Thyroid gland (tissue), 4 donors: ENCODE measurements at regions not wholly inside any gene's neighbourhood (a gene's known extent, or its start where the extent isn't known, plus 50 kb on each side); places are given as distances from the start of the nearest gene placed in this dataset.

ENCODE experiments used
- DNase-seq, 2 donors: peaks; one replicate each; pipeline ENCODE4 v3.0.0-alpha.2; 2019
- H3K27ac ChIP-seq, 3 donors: fragments of 200-600 bp; sonication (generic); 1 replicate in 2 of 3; 2 replicates in 1 of 3; pipeline ENCODE4 v1.5.1; 2016 to 2019; ENCODE audit warnings: mild to moderate bottlenecking in 1 of 3, moderate library complexity in 1 of 3
- H3K27me3 ChIP-seq: fragments of 200-600 bp; sonication (generic); one replicate; pipeline ENCODE4 v1.5.1; 2019
- H3K36me3 ChIP-seq, 2 donors: fragments of 200-600 bp; sonication (generic); one replicate each; pipeline ENCODE4 v1.5.1; 2016 to 2019
- H3K4me1 ChIP-seq, 2 donors: fragments of 200-600 bp; sonication (generic); one replicate each; pipeline ENCODE4 v1.5.1; 2017 to 2019
- H3K4me3 ChIP-seq, 3 donors: fragments of 200-600 bp; sonication (generic); replicated peaks in 1 of 3; 1 replicate in 2 of 3; 2 replicates in 1 of 3; pipeline ENCODE4 v1.5.1; 2016; ENCODE audit warnings: mild to moderate bottlenecking in 1 of 3
- H3K9me3 ChIP-seq: fragments of 200-600 bp; sonication (generic); one replicate; pipeline ENCODE4 v1.5.1; 2017
- CTCF ChIP-seq, 6 experiments: fragments of 200-600 bp in 3 of 6; fragments of 450-650 bp in 3 of 6; sonication (generic) in 3 of 6; IDR thresholded peaks; one replicate each; pipeline ENCODE4 v1.5.1; 2016 to 2019; ENCODE audit warnings: antibody characterized with exemption in 6 of 6, mild to moderate bottlenecking in 2 of 6, inconsistent platforms in 1 of 6, moderate library complexity in 1 of 6
- POLR2A ChIP-seq, 2 donors: fragments of 450-650 bp; IDR thresholded peaks; one replicate each; pipeline ENCODE4 v1.6.1; 2017; ENCODE audit warnings: antibody characterized with exemption in 2 of 2, mild to moderate bottlenecking in 2 of 2, moderate library complexity in 1 of 2
- WGBS, 2 donors: methylation state at CpG; one replicate each; pipeline ENCODE4 v1.1.5; 2017; 5-methylcytosine and 5-hydroxymethylcytosine counted together
- intact Hi-C: fragments of 100-400 bp; cut with DNase I; formaldehyde crosslinking; loops from one replicate; pipeline ENCODE4 v1.15.1; 2023

- Histone ChIP-seq H3K27me3 (no peaks in the 10 kb centered on the region), H3K36me3 (no peaks in the 10 kb centered on the region), H3K4me1 (no peaks in the 10 kb centered on the region), H3K9me3 (no peaks in the 10 kb centered on the region), H3K4me3 (no peak overlapping the region), H3K27ac (no peak overlapping the region)
- WGBS, 2 donors = 57 to 59% methylated on average over 2 of the region's 2 CpGs
- TF ChIP-seq CTCF (IDR thresholded peaks at IDR 0.05) = no peak
- TF ChIP-seq POLR2A (IDR thresholded peaks at IDR 0.05) = no peak
- intact Hi-C loops = no loop called here
- DNase-seq = no peak
These were observed 85.6 kb downstream of the PFDN4 start for GRCh38 chr20:54293526-54293925.

GRCh38 chr20:54294094-54294493 lies 86.2 kb downstream of the PFDN4 start:
- no peak overlapping the region for H3K4me3 ChIP-seq
- no peaks in the 10 kb centered on the region for H3K4me1 ChIP-seq
- no peak overlapping the region for H3K27ac ChIP-seq
- no peak for DNase-seq
- no peaks in the 10 kb centered on the region for H3K27me3 ChIP-seq
- no peak for TF ChIP-seq CTCF (IDR thresholded peaks at IDR 0.05)
- no peaks in the 10 kb centered on the region for H3K9me3 ChIP-seq
- 65 to 81% methylated on average over 2 of the region's 2 CpGs for WGBS, 2 donors
- no peaks in the 10 kb centered on the region for H3K36me3 ChIP-seq
- intact Hi-C loops = no loop called here

- Histone ChIP-seq H3K27ac (no peak overlapping the region), H3K9me3 (no peaks in the 10 kb centered on the region), H3K27me3 (no peaks in the 10 kb centered on the region), H3K4me1 (no peaks in the 10 kb centered on the region), H3K36me3 (no peaks in the 10 kb centered on the region), H3K4me3 (no peak overlapping the region)
- no peak for DNase-seq
- WGBS, 2 donors = 89% methylated on average over 1 of the region's 1 CpG
- intact Hi-C loops = no loop called here
- no peak for TF ChIP-seq POLR2A (IDR thresholded peaks at IDR 0.05)
These were observed 87.8 kb downstream of the PFDN4 start for GRCh38 chr20:54295686-54296085.

GRCh38 chr20:54305421-54305820 lies 97.5 kb downstream of the PFDN4 start:
- WGBS, 2 donors = 82 to 90% methylated on average over 7 of the region's 7 CpGs
- no peak overlapping the region for H3K4me3 ChIP-seq
- TF ChIP-seq POLR2A (IDR thresholded peaks at IDR 0.05) (no peak), CTCF (IDR thresholded peaks at IDR 0.05) (no peak)
- no peaks in the 10 kb centered on the region for H3K36me3 ChIP-seq
- H3K27me3 ChIP-seq = no peaks in the 10 kb centered on the region
- no peak for DNase-seq
- intact Hi-C loops = no loop called here
- no peaks in the 10 kb centered on the region for H3K9me3 ChIP-seq
- H3K27ac ChIP-seq = no peak overlapping the region
- no peaks in the 10 kb centered on the region for H3K4me1 ChIP-seq

GRCh38 chr20:54306985-54307710 lies 99.3 kb downstream of the PFDN4 start:
- intact Hi-C loops = no loop called here

More at GRCh38 chr20:54306985-54307710, 99.3 kb downstream of the PFDN4 start:
- Histone ChIP-seq H3K27ac (no peak overlapping the region), H3K4me1 (no peaks in the 10 kb centered on the region), H3K9me3 (no peaks in the 10 kb centered on the region), H3K4me3 (no peak overlapping the region), H3K36me3 (no peaks in the 10 kb centered on the region), H3K27me3 (no peaks in the 10 kb centered on the region)
- TF ChIP-seq CTCF (IDR thresholded peaks at IDR 0.05) (no peak), POLR2A (IDR thresholded peaks at IDR 0.05) (no peak)
- 79 to 80% methylated on average over 6 of the region's 6 CpGs for WGBS, 2 donors
- DNase-seq = no peak
